TTC549 (cell line): ENCODE measurements at regions not wholly inside any gene's neighbourhood (a gene's known extent, or its start where the extent isn't known, plus 50 kb on each side); places are given as distances from the start of the nearest gene placed in this dataset.

Experiments used
- FAIRE-seq: peaks from 2 replicates; lab custom pipeline; 2012; peaks lifted over from hg19 to GRCh38; lab: Jason Lieb, UNC

GRCh38 chr14:105793836-105794235 lies 267.5 kb downstream of the TMEM121 start:
- FAIRE-seq, result no peak

GRCh38 chr14:105797546-105797945 lies 271.2 kb downstream of the TMEM121 start:
- FAIRE-seq, result no peak

- FAIRE-seq, result no peak
Measured at GRCh38 chr14:105805701-105806100, 279.3 kb downstream of the TMEM121 start.

- FAIRE-seq, result no peak
Measured at GRCh38 chr14:105806568-105806967, 280.2 kb downstream of the TMEM121 start.

GRCh38 chr14:105817971-105818711 lies 291.8 kb downstream of the TMEM121 start:
- FAIRE-seq, result no peak

- FAIRE-seq, result no peak
Measured at GRCh38 chr14:105818712-105819005, 292.3 kb downstream of the TMEM121 start.

GRCh38 chr14:105830171-105830570 lies 303.8 kb downstream of the TMEM121 start:
- no peak for FAIRE-seq

- no peak for FAIRE-seq
Measured at GRCh38 chr14:105836160-105836559, 309.8 kb downstream of the TMEM121 start.

GRCh38 chr14:105836730-105837129 lies 310.3 kb downstream of the TMEM121 start:
- FAIRE-seq, result no peak

GRCh38 chr14:105837349-105838063 lies 311.1 kb downstream of the TMEM121 start:
- no peak for FAIRE-seq

- no peak for FAIRE-seq
Measured at GRCh38 chr14:105838107-105838506, 311.7 kb downstream of the TMEM121 start.

- FAIRE-seq, result no peak
Measured at GRCh38 chr14:105838591-105839424, 312.4 kb downstream of the TMEM121 start.

- no peak for FAIRE-seq
Measured at GRCh38 chr14:105839425-105840265, 313.3 kb downstream of the TMEM121 start.

- FAIRE-seq, result no peak
Measured at GRCh38 chr14:105840266-105841021, 314.1 kb downstream of the TMEM121 start.

- no peak for FAIRE-seq
Measured at GRCh38 chr14:105841022-105842009, 314.9 kb downstream of the TMEM121 start.

- FAIRE-seq, result no peak
Measured at GRCh38 chr14:105842105-105842504, 315.7 kb downstream of the TMEM121 start.

- no peak for FAIRE-seq
Measured at GRCh38 chr14:105843444-105844046, 317.2 kb downstream of the TMEM121 start.

- FAIRE-seq, result no peak
Measured at GRCh38 chr14:105844047-105844630, 317.8 kb downstream of the TMEM121 start.
